H1 (cell line): ENCODE measurements at regions not wholly inside any gene's neighbourhood (a gene's known extent, or its start where the extent isn't known, plus 50 kb on each side); places are given as distances from the start of the nearest gene placed in this dataset.

Experiments
- ASH2L ChIP-seq: fragments of 200-600, 300-600 bp; sonication (generic); IDR thresholded peaks from one replicate; pipeline ENCODE4 v1.7.1; 2017; ENCODE audit warnings: low read length
- CEBPB ChIP-seq: IDR thresholded peaks from 2 replicates; pipeline ENCODE4 v1.6.1; 2012; ENCODE audit warnings: low read depth, low read length
- MAX ChIP-seq: IDR thresholded peaks from 2 replicates; pipeline ENCODE4 v1.6.1; 2012; ENCODE audit warnings: inconsistent platforms
- NRF1 ChIP-seq: IDR thresholded peaks from 2 replicates; pipeline ENCODE4 v1.6.1; 2011; ENCODE audit warnings: mild to moderate bottlenecking, low read depth, low read length, improper control_type of control experiment
- POLR2AphosphoS5 ChIP-seq: IDR thresholded peaks from 2 replicates; pipeline ENCODE4 v1.6.1; 2011; ENCODE audit warnings: low read depth, low read length
- TF ChIP-seq, protein P1 (sequence below): IDR thresholded peaks from 2 replicates; pipeline ENCODE4 v1.6.1; 2012; ENCODE audit warnings: low read length, inconsistent platforms

DNA sequence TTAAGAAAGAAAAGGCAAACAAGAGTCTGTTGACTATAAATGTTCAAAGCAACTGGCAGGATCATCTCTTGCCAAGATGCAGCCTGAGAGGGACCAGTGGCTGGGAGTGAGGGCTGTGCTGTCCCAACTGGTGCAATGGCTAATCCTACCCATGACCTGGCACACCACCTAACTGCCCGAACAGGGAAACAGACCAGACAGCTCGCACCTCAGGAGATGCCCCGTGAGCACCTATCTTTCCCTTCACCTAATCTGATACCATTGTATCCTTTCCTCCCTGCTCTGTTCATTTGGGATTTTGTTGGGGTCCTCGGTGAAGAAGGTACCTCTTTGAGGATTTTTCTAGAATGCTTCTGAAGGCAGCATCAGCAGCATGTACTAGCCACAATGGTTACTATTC, 206.5 kb upstream of the MAMLD1 start:
- TF ChIP-seq CEBPB (no peak), POLR2AphosphoS5 (no peak), NRF1 (no peak), ASH2L (no peak), MAX (no peak)
- TF ChIP-seq, protein P1, sequence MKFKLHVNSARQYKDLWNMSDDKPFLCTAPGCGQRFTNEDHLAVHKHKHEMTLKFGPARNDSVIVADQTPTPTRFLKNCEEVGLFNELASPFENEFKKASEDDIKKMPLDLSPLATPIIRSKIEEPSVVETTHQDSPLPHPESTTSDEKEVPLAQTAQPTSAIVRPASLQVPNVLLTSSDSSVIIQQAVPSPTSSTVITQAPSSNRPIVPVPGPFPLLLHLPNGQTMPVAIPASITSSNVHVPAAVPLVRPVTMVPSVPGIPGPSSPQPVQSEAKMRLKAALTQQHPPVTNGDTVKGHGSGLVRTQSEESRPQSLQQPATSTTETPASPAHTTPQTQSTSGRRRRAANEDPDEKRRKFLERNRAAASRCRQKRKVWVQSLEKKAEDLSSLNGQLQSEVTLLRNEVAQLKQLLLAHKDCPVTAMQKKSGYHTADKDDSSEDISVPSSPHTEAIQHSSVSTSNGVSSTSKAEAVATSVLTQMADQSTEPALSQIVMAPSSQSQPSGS: no peak
